Mucosa of descending colon (tissue), 3 donors: ENCODE measurements at regions not wholly inside any gene's neighbourhood (a gene's known extent, or its start where the extent isn't known, plus 50 kb on each side); places are given as distances from the start of the nearest gene placed in this dataset.

ENCODE experiments used
- ATAC-seq: fragments of 200-7000 bp; cut with Tn5 transposase; one replicate; pipeline ENCODE4 v1.9.1; 2020; ENCODE audit warnings: mild to moderate bottlenecking, moderate library complexity
- DNase-seq, 3 donors: peaks; one replicate each; pipeline ENCODE4 v3.0.0-alpha.2; 2020
- H3K36me3 ChIP-seq: fragments of 200-600 bp; one replicate; pipeline ENCODE4 v1.8.0; 2021; ENCODE audit warnings: low read depth, mild to moderate bottlenecking
- H3K4me1 ChIP-seq: fragments of 200-600 bp; one replicate; pipeline ENCODE4 v1.8.0; 2021; ENCODE audit warnings: low read depth, mild to moderate bottlenecking
- H3K4me3 ChIP-seq: fragments of 200-600 bp; one replicate; pipeline ENCODE4 v1.8.0; 2021; ENCODE audit warnings: mild to moderate bottlenecking
- H3K9me3 ChIP-seq: fragments of 200-600 bp; one replicate; pipeline ENCODE4 v1.8.0; 2021; ENCODE audit warnings: mild to moderate bottlenecking
- CTCF ChIP-seq: fragments of 200-600 bp; IDR thresholded peaks from one replicate; pipeline ENCODE4 v1.8.0; 2022; ENCODE audit warnings: antibody characterized with exemption, mild to moderate bottlenecking
- intact Hi-C, 2 donors: fragments of 100-400 bp; cut with DNase I in 1 of 2; cut with micrococcal nuclease in 1 of 2; formaldehyde crosslinking; loops; one replicate each; pipeline versions ENCODE4 v1.11.0 to v1.11.1; 2022; cut with DNase I, micrococcal nuclease
- donor health status: DM: no; HTN: no; CAD: no; lungs with moderate emphysema.
- donor health status: DM: no; HTN: no; CAD: no.
- donor health status: DM: no; HTN: yes; CAD: no.

GRCh38 chr5:30142432-30142831 is 1051.1 kb upstream of the CDH6 start:
- no peak for DNase-seq
- Histone ChIP-seq H3K9me3 (peaks cover 39% of the 10 kb centered on the region), H3K4me3 (no peak overlapping the region), H3K4me1 (no peaks in the 10 kb centered on the region), H3K36me3 (no peaks in the 10 kb centered on the region)
- TF ChIP-seq CTCF = no peak
- intact Hi-C loops = no loop called here
- ATAC-seq = no peak

GRCh38 chr5:30121043-30121442 is 1072.4 kb upstream of the CDH6 start:
- no peaks in the 10 kb centered on the region for H3K36me3 ChIP-seq
- DNase-seq (no peak), ATAC-seq (no peak)
- intact Hi-C loops = no loop called here
- TF ChIP-seq CTCF = no peak
- no peaks in the 10 kb centered on the region for H3K4me1 ChIP-seq
- no peak overlapping the region for H3K4me3 ChIP-seq
- peaks cover 9% of the 10 kb centered on the region for H3K9me3 ChIP-seq

GRCh38 chr5:30117135-30117534 is 1076.4 kb upstream of the CDH6 start:
- intact Hi-C loops = no loop called here
- DNase-seq (no peak), ATAC-seq (no peak)
- Histone ChIP-seq H3K36me3 (no peaks in the 10 kb centered on the region), H3K4me1 (no peaks in the 10 kb centered on the region), H3K9me3 (peaks cover 11% of the 10 kb centered on the region), H3K4me3 (no peak overlapping the region)
- TF ChIP-seq CTCF = no peak

- DNase-seq (no peak), ATAC-seq (no peak)
- TF ChIP-seq CTCF = no peak
- Histone ChIP-seq H3K9me3 (peaks cover 6% of the 10 kb centered on the region), H3K4me1 (no peaks in the 10 kb centered on the region), H3K4me3 (peak overlapping the region; percentile 9), H3K36me3 (no peaks in the 10 kb centered on the region)
- intact Hi-C loops = no loop called here
These were observed 1079.9 kb upstream of the CDH6 start for GRCh38 chr5:30113542-30113941.

GRCh38 chr5:30112867-30113266 is 1080.6 kb upstream of the CDH6 start:
- Histone ChIP-seq H3K36me3 (no peaks in the 10 kb centered on the region), H3K4me3 (no peak overlapping the region), H3K4me1 (no peaks in the 10 kb centered on the region), H3K9me3 (peaks cover 5% of the 10 kb centered on the region)
- DNase-seq (no peak), ATAC-seq (no peak)
- no peak for TF ChIP-seq CTCF
- intact Hi-C loops = no loop called here

- intact Hi-C loops = no loop called here
- no peaks in the 10 kb centered on the region for H3K4me1 ChIP-seq
- no peaks in the 10 kb centered on the region for H3K36me3 ChIP-seq
- TF ChIP-seq CTCF = no peak
- no peak for ATAC-seq
- no peak for DNase-seq
- H3K4me3 ChIP-seq = no peak overlapping the region
- peaks cover 15% of the 10 kb centered on the region for H3K9me3 ChIP-seq
These were observed 1085.4 kb upstream of the CDH6 start for GRCh38 chr5:30108051-30108450.
